ENCODE measurements at regions not wholly inside any gene's neighbourhood (a gene's known extent, or its start where the extent isn't known, plus 50 kb on each side); places are given as distances from the start of the nearest gene placed in this dataset.

DNA sequence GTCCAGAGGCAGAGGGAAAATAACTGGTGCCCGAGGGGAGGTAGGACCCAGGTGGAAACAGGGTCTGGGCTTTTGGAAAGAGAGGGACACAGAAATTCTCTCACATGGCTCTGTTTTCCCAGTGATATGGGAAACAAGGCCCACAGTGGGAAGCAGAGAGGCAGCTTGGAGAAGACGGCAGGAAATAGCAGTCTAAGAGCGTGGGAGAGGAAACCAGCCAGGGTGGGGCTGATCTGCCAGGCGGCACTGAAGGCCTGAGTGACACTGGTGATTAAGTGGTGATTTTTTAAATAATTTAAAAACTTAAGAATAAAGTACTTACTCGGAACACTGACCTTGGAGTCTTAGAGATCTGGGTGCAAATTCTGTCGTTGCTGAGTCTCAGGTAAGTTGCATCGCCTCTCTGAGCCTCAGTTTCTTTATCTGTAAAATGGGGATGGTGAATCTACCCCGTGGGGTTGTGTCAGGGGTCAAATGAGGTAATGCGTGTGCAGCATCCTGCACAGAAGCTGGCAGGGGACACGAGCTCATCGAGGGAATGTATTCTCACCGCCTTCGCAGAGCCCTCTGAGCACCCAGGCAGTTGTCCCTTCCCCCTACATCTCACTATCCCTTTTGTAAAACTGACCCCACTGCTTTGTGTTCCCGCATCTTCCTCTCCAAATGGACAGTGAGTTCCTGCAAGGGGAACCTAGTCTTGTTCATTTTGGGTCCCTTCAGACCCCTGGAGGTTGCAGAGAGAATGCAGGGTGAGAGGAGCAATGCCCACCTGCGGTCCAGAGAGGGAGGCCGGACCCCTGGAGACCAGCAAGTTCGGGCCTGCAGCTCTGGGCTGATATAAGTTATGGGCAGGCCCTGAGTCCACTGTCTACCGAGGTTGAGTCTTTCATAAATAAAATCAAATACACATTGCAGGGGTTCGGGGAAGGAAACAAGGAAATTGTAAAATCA is 228.6 kb upstream of the PMEPA1 start:
- H3K27me3 ChIP-seq (ENCODE audit: control insufficient read depth, insufficient read depth, low read length): no peaks in the 10 kb centered on the region
- no peak for TF ChIP-seq CTCF (IDR thresholded peaks at IDR 0.05; ENCODE audit: low read depth, low read length)
- H3K9me3 ChIP-seq (ENCODE audit: control insufficient read depth, insufficient read depth, low read length): no peaks in the 10 kb centered on the region
- CTCF ChIA-PET: no interaction called here
- POLR2A ChIA-PET: no interaction called here
- no peak for DNase-seq (ENCODE audit: low read depth, low spot score)
- H3K27ac ChIP-seq (ENCODE audit: low read depth, low read length): no peak overlapping the region
- no peak overlapping the region for H3K4me3 ChIP-seq (ENCODE audit: low read depth, low read length)

GRCh38 chr20:57936636-57937385 is 227.0 kb upstream of the PMEPA1 start:
- ChIA-PET CTCF (no interaction called here), POLR2A (no interaction called here)
- DNase-seq (ENCODE audit: low read depth, low spot score): no peak

GRCh38 chr20:57934913-57935312 is 225.1 kb upstream of the PMEPA1 start:
- POLR2A ChIA-PET: no interaction called here
- DNase-seq (ENCODE audit: low read depth, low spot score): no peak
- CTCF ChIA-PET: no interaction called here
- Histone ChIP-seq H3K9me3 (ENCODE audit: control insufficient read depth, insufficient read depth, low read length) (no peaks in the 10 kb centered on the region), H3K27me3 (ENCODE audit: control insufficient read depth, insufficient read depth, low read length) (no peaks in the 10 kb centered on the region), H3K27ac (ENCODE audit: low read depth, low read length) (no peak overlapping the region), H3K4me3 (ENCODE audit: low read depth, low read length) (no peak overlapping the region)
- TF ChIP-seq CTCF (IDR thresholded peaks at IDR 0.05; ENCODE audit: low read depth, low read length): no peak

More at GRCh38 chr20:57936636-57937385, 227.0 kb upstream of the PMEPA1 start:
- Histone ChIP-seq H3K27ac (ENCODE audit: low read depth, low read length) (no peak overlapping the region), H3K9me3 (ENCODE audit: control insufficient read depth, insufficient read depth, low read length) (no peaks in the 10 kb centered on the region), H3K27me3 (ENCODE audit: control insufficient read depth, insufficient read depth, low read length) (no peaks in the 10 kb centered on the region), H3K4me3 (ENCODE audit: low read depth, low read length) (no peak overlapping the region)
- TF ChIP-seq CTCF (IDR thresholded peaks at IDR 0.05; ENCODE audit: low read depth, low read length): no peak

GRCh38 chr20:57934007-57934805 is 224.4 kb upstream of the PMEPA1 start:
- Histone ChIP-seq H3K4me3 (ENCODE audit: low read depth, low read length) (no peak overlapping the region), H3K27me3 (ENCODE audit: control insufficient read depth, insufficient read depth, low read length) (no peaks in the 10 kb centered on the region), H3K27ac (ENCODE audit: low read depth, low read length) (no peak overlapping the region), H3K9me3 (ENCODE audit: control insufficient read depth, insufficient read depth, low read length) (no peaks in the 10 kb centered on the region)
- TF ChIP-seq CTCF (IDR thresholded peaks at IDR 0.05; ENCODE audit: low read depth, low read length): no peak
- CTCF ChIA-PET: no interaction called here
- DNase-seq (ENCODE audit: low read depth, low spot score): no peak
- POLR2A ChIA-PET: no interaction called here

All from AG04450 (cell line).